Keratinocyte (primary cell): ENCODE measurements at regions not wholly inside any gene's neighbourhood (a gene's known extent, or its start where the extent isn't known, plus 50 kb on each side); places are given as distances from the start of the nearest gene placed in this dataset.

Source experiments
- DNase-seq: peaks from one replicate; pipeline ENCODE4 v3.0.0-alpha.2; 2011; ENCODE audit warnings: low read depth, missing footprints, low spot score
- FAIRE-seq: peaks from 2 replicates; lab custom pipeline; 2011; peaks lifted over from hg19 to GRCh38; lab: Jason Lieb, UNC
- H2AFZ ChIP-seq: 2 replicates; pipeline ENCODE4 v1.6.0; 2012; ENCODE audit warnings: low read length, control low read depth, inconsistent platforms; ENCODE audit not compliant: control insufficient read depth
- H3K27ac ChIP-seq: 2 replicates; pipeline ENCODE4 v1.5.1; 2011; ENCODE audit warnings: low read length; ENCODE audit not compliant: control insufficient read depth, insufficient read depth
- H3K27me3 ChIP-seq: 3 replicates; pipeline ENCODE4 v1.6.0; 2011; ENCODE audit warnings: low read length; ENCODE audit not compliant: control insufficient read depth, insufficient read depth; ENCODE audit errors: extremely low read depth
- H3K36me3 ChIP-seq, 2 experiments: 2 replicates in 1 of 2; 3 replicates in 1 of 2; pipeline ENCODE4 v1.5.1; 2011; ENCODE audit warnings: low read length in 2 of 2, mild to moderate bottlenecking in 1 of 2; ENCODE audit not compliant: control insufficient read depth in 2 of 2, insufficient read depth in 2 of 2; ENCODE audit errors: extremely low read depth in 1 of 2
- H3K4me1 ChIP-seq: 3 replicates; pipeline ENCODE4 v1.5.1; 2011; ENCODE audit warnings: low read length; ENCODE audit not compliant: control insufficient read depth, insufficient read depth; ENCODE audit errors: extremely low read depth
- H3K4me2 ChIP-seq: 3 replicates; pipeline ENCODE4 v1.6.0; 2011; ENCODE audit warnings: low read depth, low read length; ENCODE audit not compliant: control insufficient read depth, insufficient read depth; ENCODE audit errors: extremely low read depth
- H3K4me3 ChIP-seq, 3 experiments: fragments of 200-600 bp in 1 of 3; sonication (generic) in 1 of 3; 2 replicates in 2 of 3; 3 replicates in 1 of 3; pipeline ENCODE4 v1.5.1; 2011 to 2016; ENCODE audit warnings: low read length in 3 of 3, mild to moderate bottlenecking in 3 of 3, control low read depth in 2 of 3, inconsistent platforms in 1 of 3, low read depth in 1 of 3, mixed read lengths in 1 of 3, mixed run types in 1 of 3, moderate library complexity in 1 of 3; ENCODE audit not compliant: control insufficient read depth in 2 of 3, insufficient read depth in 2 of 3; ENCODE audit errors: extremely low read depth in 1 of 3
- H3K79me2 ChIP-seq: 2 replicates; pipeline ENCODE4 v1.6.0; 2012; ENCODE audit warnings: low read length; ENCODE audit not compliant: control insufficient read depth, insufficient read depth
- H3K9ac ChIP-seq: 3 replicates; pipeline ENCODE4 v1.6.0; 2011; ENCODE audit warnings: low read length; ENCODE audit not compliant: control insufficient read depth, insufficient read depth; ENCODE audit errors: extremely low read depth
- H3K9me1 ChIP-seq: 3 replicates; pipeline ENCODE4 v1.6.0; 2011; ENCODE audit warnings: low read length; ENCODE audit not compliant: control insufficient read depth, insufficient read depth; ENCODE audit errors: extremely low read depth
- H3K9me3 ChIP-seq: 2 replicates; pipeline ENCODE4 v1.5.1; 2012; ENCODE audit warnings: low read depth, low read length; ENCODE audit not compliant: control insufficient read depth
- H4K20me1 ChIP-seq: 3 replicates; pipeline ENCODE4 v1.6.0; 2011; ENCODE audit warnings: low read length; ENCODE audit not compliant: control insufficient read depth, insufficient read depth; ENCODE audit errors: extremely low read depth
- EZH2 ChIP-seq: IDR thresholded peaks from one replicate; pipeline ENCODE4 v1.6.1; 2012; ENCODE audit warnings: inconsistent platforms, mild to moderate bottlenecking, low read length, moderate library complexity
- dilution Hi-C: fragments of 300-500 bp; cut with MboI; formaldehyde crosslinking; loops from one replicate; pipeline ENCODE4 v1.7.0; 2020; ENCODE audit warnings: low sequenced_read_pairs; ENCODE audit not compliant: extremely low pct_ligation_motif_present
- TF ChIP-seq, protein P1 (sequence below), 3 experiments: IDR thresholded peaks in 1 of 3; conservative IDR thresholded peaks in 1 of 3; optimal IDR thresholded peaks in 1 of 3; 2 replicates in 2 of 3; 3 replicates in 1 of 3; pipeline versions ENCODE3 to v1.5.1; 2011; ENCODE audit warnings: low read length in 3 of 3, mild to moderate bottlenecking in 3 of 3, moderate library complexity in 2 of 3, control low read depth in 1 of 3, inconsistent platforms in 1 of 3; ENCODE audit not compliant: insufficient read depth in 2 of 3; ENCODE audit errors: extremely low read depth in 1 of 3

DNA sequence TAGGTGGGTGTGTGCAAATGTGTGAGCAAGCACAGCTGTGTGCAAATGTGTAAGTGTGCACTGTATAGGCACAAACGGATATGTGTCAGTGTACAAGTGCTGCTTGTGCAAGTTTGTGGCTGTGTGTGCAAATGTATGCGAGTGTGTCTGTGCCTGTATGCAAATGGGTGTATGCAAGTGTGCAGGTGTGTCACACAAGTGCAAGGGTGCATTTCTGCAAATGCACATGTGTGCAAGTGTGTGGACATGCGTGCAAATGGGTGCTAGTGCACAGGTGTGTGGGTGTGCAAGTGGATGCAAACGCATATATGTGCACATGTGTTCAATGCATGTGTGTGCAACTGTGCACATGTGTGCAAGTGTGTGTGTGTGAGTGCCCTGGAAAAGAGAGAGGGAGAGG lies 76.5 kb upstream of the TNRC6C start:
- no peak overlapping the region for H3K27ac ChIP-seq
- DNase-seq (no peak), FAIRE-seq (no peak)
- TF ChIP-seq EZH2, result no peak
- TF ChIP-seq, protein P1, sequence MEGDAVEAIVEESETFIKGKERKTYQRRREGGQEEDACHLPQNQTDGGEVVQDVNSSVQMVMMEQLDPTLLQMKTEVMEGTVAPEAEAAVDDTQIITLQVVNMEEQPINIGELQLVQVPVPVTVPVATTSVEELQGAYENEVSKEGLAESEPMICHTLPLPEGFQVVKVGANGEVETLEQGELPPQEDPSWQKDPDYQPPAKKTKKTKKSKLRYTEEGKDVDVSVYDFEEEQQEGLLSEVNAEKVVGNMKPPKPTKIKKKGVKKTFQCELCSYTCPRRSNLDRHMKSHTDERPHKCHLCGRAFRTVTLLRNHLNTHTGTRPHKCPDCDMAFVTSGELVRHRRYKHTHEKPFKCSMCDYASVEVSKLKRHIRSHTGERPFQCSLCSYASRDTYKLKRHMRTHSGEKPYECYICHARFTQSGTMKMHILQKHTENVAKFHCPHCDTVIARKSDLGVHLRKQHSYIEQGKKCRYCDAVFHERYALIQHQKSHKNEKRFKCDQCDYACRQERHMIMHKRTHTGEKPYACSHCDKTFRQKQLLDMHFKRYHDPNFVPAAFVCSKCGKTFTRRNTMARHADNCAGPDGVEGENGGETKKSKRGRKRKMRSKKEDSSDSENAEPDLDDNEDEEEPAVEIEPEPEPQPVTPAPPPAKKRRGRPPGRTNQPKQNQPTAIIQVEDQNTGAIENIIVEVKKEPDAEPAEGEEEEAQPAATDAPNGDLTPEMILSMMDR (optimal IDR thresholded peaks at IDR 0.05 in 1 of 3, IDR thresholded peaks at IDR 0.05 in 1 of 3, conservative IDR thresholded peaks at IDR 0.05 in 1 of 3; ENCODE audit: extremely low read depth in 1 of 3, insufficient read depth in 2 of 3, low read length in 3 of 3), result no peak
- no peaks in the 10 kb centered on the region for H3K9me1 ChIP-seq
- H3K4me3 ChIP-seq, result no peak overlapping the region
- peaks cover 5% of the 10 kb centered on the region for H3K4me1 ChIP-seq
- H4K20me1 ChIP-seq, result peaks cover 2% of the 10 kb centered on the region
- H3K79me2 ChIP-seq, result no peaks in the 10 kb centered on the region
- H3K36me3 ChIP-seq, result no peaks in the 10 kb centered on the region
- H3K9me3 ChIP-seq, result no peaks in the 10 kb centered on the region
- H3K27me3 ChIP-seq, result peaks cover 33% of the 10 kb centered on the region
- dilution Hi-C loops, result no loop called here
- no peak overlapping the region for H3K9ac ChIP-seq
- no peak overlapping the region for H3K4me2 ChIP-seq
- H2AFZ ChIP-seq, result no peak overlapping the region

DNA sequence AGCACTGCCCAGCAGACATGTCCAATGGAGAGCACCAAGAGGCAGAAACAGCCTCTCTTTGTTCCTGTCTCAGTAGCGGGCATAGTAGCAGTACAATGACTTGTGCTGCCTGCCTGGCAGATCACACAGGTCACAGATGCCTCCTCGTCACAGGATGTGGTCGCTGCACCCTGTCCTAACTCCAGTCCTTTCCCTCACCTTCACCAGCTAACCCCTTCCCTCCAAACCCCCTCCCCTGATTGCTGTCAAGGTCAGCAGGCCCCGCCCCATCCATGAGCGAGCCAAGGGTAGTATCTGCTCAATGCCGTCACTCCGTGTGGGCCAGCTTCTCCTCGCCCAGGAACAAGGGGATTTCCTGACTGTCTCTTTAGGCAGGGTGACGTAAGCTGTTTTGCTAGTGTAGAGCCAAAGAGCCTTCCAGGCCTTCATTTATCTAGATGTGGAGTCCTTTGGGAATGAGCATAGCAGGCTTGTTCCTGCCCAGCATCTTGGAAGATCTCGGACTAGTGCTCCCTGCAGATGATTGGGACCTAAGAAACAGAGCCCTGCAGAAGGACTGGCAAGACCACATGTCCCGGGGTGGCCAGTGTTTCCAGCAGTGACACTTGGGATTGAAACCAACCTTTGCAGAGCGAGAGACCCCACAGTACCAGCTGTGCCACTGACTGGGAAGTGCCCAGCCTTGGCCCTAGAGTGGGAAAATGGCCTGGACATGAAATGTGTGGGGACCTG lies 75.9 kb upstream of the TNRC6C start:
- no peak overlapping the region for H3K9ac ChIP-seq
- no peaks in the 10 kb centered on the region for H3K9me1 ChIP-seq
- no peak overlapping the region for H2AFZ ChIP-seq
- H3K4me1 ChIP-seq, result peaks cover 9% of the 10 kb centered on the region
- no peaks in the 10 kb centered on the region for H3K9me3 ChIP-seq
- H3K4me2 ChIP-seq, result no peak overlapping the region
- no peaks in the 10 kb centered on the region for H3K79me2 ChIP-seq
- dilution Hi-C loops, result no loop called here
- no peak overlapping the region for H3K4me3 ChIP-seq
- FAIRE-seq (no peak), DNase-seq (no peak)
- H4K20me1 ChIP-seq, result peaks cover 2% of the 10 kb centered on the region
- no peaks in the 10 kb centered on the region for H3K36me3 ChIP-seq
- peaks cover 39% of the 10 kb centered on the region for H3K27me3 ChIP-seq
- H3K27ac ChIP-seq, result no peak overlapping the region
- TF ChIP-seq, protein P1 (optimal IDR thresholded peaks at IDR 0.05 in 1 of 3, IDR thresholded peaks at IDR 0.05 in 1 of 3, conservative IDR thresholded peaks at IDR 0.05 in 1 of 3; ENCODE audit: extremely low read depth in 1 of 3, insufficient read depth in 2 of 3, low read length in 3 of 3), result no peak
- TF ChIP-seq EZH2, result no peak
